HT1080 (cell line): ENCODE measurements at regions not wholly inside any gene's neighbourhood (a gene's known extent, or its start where the extent isn't known, plus 50 kb on each side); places are given as distances from the start of the nearest gene placed in this dataset.
"Not testable (repeated sequence)": the region's sequence is repeated elsewhere in the genome, so short reads cannot be mapped to it uniquely, and the experiment has no call there.

Experiments
- DNase-seq: peaks from one replicate; pipeline ENCODE4 v3.0.0-alpha.2; 2015; ENCODE audit warnings: low read depth

GRCh38 chr15:96183514-96183850, 147.0 kb upstream of the NR2F2 start:
- DNase-seq: no peak

GRCh38 chr15:96183867-96184266, 146.6 kb upstream of the NR2F2 start:
- no peak for DNase-seq

- DNase-seq: no peak
These were observed 146.2 kb upstream of the NR2F2 start for GRCh38 chr15:96184297-96184696.

GRCh38 chr15:96186105-96186504, 144.4 kb upstream of the NR2F2 start:
- DNase-seq: no peak

- no peak for DNase-seq
These were observed 142.9 kb upstream of the NR2F2 start for GRCh38 chr15:96187341-96188305.

- no peak for DNase-seq
These were observed 132.8 kb upstream of the NR2F2 start for GRCh38 chr15:96197721-96198120.

GRCh38 chr15:96199111-96199510, 131.4 kb upstream of the NR2F2 start:
- DNase-seq: no peak

- DNase-seq: no peak
These were observed 130.0 kb upstream of the NR2F2 start for GRCh38 chr15:96200357-96200967.

GRCh38 chr15:96201696-96202095, 128.8 kb upstream of the NR2F2 start:
- no peak for DNase-seq

GRCh38 chr15:96205588-96205987, 124.9 kb upstream of the NR2F2 start:
- not testable (repeated sequence) for DNase-seq

GRCh38 chr15:96207377-96208006, 123.0 kb upstream of the NR2F2 start:
- DNase-seq: no peak

GRCh38 chr15:96209285-96209735, 121.2 kb upstream of the NR2F2 start:
- DNase-seq: no peak

- DNase-seq: no peak
These were observed 117.5 kb upstream of the NR2F2 start for GRCh38 chr15:96213045-96213444.

GRCh38 chr15:96213896-96214295, 116.6 kb upstream of the NR2F2 start:
- DNase-seq: no peak

- DNase-seq: not testable (repeated sequence)
These were observed 114.0 kb upstream of the NR2F2 start for GRCh38 chr15:96216481-96216880.

- no peak for DNase-seq
These were observed 112.5 kb upstream of the NR2F2 start for GRCh38 chr15:96217983-96218382.

- no peak for DNase-seq
These were observed 111.7 kb upstream of the NR2F2 start for GRCh38 chr15:96218623-96219455.

- no peak for DNase-seq
These were observed 110.8 kb upstream of the NR2F2 start for GRCh38 chr15:96219681-96220080.

GRCh38 chr15:96220657-96221056, 109.8 kb upstream of the NR2F2 start:
- no peak for DNase-seq

- DNase-seq: no peak
These were observed 107.5 kb upstream of the NR2F2 start for GRCh38 chr15:96222981-96223380.

- DNase-seq: no peak
These were observed 106.6 kb upstream of the NR2F2 start for GRCh38 chr15:96223939-96224338.
